AG04449 (cell line): ENCODE measurements at regions not wholly inside any gene's neighbourhood (a gene's known extent, or its start where the extent isn't known, plus 50 kb on each side); places are given as distances from the start of the nearest gene placed in this dataset.

ENCODE experiments used
- CTCF ChIA-PET: fragments of 350-600 bp; formaldehyde crosslinking; extraction: SDS; loops from one replicate; lab custom pipeline; 2021; ENCODE audit warnings: antibody characterized with exemption; lab: Yijun Ruan, JAX
- POLR2A ChIA-PET: fragments of 400-600, 350-600 bp; formaldehyde crosslinking; extraction: SDS; loops from one replicate; lab custom pipeline; 2020; ENCODE audit warnings: antibody characterized with exemption, inconsistent platforms; lab: Yijun Ruan, JAX
- DNase-seq: peaks from one replicate; pipeline ENCODE4 v3.0.0-alpha.2; 2010; ENCODE audit warnings: low read depth, low spot score
- H3K4me3 ChIP-seq: 2 replicates; pipeline ENCODE4 v1.5.1; 2011; ENCODE audit warnings: low read depth, mild to moderate bottlenecking, control low read depth, low read length
- TF ChIP-seq, protein P1 (sequence below): IDR thresholded peaks from one replicate; pipeline ENCODE4 v1.5.1; 2011; ENCODE audit warnings: mild to moderate bottlenecking, moderate library complexity, low read length, control low read depth, inconsistent platforms; ENCODE audit not compliant: insufficient read depth; ENCODE audit errors: missing control alignments

DNA sequence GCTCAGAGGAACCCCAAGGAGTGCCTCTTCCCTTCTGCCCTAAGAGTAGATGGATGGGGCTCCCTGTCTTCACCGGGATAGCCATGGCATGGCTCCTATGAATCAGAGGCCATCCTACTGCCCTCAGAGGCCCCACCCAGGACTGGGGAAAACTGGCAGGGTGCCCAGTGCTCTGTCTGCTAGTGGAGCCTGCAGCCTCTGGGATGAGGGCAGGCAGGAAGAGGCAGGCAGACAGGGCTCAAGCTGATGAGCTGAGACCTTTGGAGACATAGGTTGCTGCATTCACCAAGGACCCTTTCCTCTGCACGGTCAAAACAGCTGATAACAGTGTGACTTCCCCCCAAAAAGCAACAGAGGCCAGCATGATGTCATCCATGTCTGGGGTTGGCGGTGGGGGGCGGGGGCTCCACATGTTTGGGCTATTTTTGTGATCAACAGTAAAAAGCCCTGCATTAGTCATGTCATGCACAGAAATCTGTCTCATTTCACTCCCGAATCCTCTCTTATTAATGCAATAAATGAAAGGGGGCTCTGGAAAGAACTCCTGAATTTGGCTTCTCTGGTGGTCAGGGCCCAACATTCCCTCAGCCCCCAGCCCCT is 207.6 kb upstream of the MAMLD1 start:
- CTCF ChIA-PET = no interaction called here
- DNase-seq = no peak

DNA sequence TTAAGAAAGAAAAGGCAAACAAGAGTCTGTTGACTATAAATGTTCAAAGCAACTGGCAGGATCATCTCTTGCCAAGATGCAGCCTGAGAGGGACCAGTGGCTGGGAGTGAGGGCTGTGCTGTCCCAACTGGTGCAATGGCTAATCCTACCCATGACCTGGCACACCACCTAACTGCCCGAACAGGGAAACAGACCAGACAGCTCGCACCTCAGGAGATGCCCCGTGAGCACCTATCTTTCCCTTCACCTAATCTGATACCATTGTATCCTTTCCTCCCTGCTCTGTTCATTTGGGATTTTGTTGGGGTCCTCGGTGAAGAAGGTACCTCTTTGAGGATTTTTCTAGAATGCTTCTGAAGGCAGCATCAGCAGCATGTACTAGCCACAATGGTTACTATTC is 206.5 kb upstream of the MAMLD1 start:
- DNase-seq = no peak
- H3K4me3 ChIP-seq = no peak overlapping the region
- ChIA-PET CTCF (no interaction called here), POLR2A (no interaction called here)
- TF ChIP-seq, protein P1, sequence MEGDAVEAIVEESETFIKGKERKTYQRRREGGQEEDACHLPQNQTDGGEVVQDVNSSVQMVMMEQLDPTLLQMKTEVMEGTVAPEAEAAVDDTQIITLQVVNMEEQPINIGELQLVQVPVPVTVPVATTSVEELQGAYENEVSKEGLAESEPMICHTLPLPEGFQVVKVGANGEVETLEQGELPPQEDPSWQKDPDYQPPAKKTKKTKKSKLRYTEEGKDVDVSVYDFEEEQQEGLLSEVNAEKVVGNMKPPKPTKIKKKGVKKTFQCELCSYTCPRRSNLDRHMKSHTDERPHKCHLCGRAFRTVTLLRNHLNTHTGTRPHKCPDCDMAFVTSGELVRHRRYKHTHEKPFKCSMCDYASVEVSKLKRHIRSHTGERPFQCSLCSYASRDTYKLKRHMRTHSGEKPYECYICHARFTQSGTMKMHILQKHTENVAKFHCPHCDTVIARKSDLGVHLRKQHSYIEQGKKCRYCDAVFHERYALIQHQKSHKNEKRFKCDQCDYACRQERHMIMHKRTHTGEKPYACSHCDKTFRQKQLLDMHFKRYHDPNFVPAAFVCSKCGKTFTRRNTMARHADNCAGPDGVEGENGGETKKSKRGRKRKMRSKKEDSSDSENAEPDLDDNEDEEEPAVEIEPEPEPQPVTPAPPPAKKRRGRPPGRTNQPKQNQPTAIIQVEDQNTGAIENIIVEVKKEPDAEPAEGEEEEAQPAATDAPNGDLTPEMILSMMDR = no peak

More for the DNA sequence above, 207.6 kb upstream of the MAMLD1 start:
- TF ChIP-seq, protein P1 = no peak
- POLR2A ChIA-PET = no interaction called here
- no peak overlapping the region for H3K4me3 ChIP-seq

DNA sequence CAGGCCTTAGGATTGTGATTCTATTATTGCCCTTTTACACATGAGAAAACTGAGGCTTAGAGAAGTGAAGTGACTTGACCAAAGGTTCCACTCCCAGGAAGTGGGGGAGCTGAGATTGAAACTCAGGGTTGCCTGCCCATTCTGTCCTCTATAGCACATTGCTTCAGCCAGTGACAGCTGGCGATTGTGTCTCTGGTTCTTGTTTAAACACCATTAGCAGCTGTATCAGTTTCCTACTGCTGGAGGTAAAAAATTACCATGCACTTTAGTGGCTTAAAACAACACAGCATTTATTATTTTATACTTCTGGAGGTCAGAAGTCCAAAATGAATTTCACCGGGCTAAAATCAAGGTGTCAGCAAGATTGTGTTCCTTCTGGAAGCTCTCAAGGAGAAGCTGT is 205.8 kb upstream of the MAMLD1 start:
- ChIA-PET CTCF (no interaction called here), POLR2A (no interaction called here)
- no peak overlapping the region for H3K4me3 ChIP-seq
- no peak for DNase-seq
- TF ChIP-seq, protein P1 = no peak

DNA sequence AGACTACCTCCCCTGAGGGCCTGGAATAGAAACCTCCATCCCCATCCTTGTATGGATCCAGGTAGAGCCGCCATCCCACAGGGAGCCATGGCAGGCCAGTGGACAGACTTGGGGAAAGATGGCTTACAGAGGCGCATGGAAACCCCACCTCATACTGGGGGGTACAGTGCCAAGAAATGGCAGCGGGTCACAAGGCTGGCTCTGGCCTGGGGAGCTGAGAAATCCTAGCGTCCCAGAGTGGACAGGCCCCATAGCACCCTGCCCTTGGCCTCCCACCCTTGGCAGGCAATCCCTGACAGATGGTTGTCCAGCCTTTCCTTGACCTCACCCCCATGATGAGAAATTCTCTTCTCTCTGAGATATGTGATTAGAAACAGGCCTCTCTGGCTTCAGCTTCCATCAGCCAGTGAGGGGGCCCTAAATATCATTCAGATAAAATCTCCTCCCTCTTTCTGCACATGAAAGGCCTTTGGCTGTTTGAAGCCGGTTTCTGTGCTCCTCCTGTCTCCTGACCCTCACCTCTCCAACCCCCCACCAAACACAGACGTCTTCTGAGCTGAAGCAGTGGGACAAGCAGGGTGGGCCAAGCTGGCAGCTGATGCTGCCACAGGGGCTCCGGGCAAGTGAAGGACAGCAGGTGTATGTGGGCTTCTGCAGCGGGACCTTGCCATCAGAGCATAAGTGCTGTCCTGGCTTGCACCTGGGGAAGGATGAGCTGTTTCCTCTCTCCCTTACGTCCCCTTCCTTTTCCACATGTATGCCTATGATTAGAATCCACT is 204.4 kb upstream of the MAMLD1 start:
- no peak overlapping the region for H3K4me3 ChIP-seq
- TF ChIP-seq, protein P1 = no peak
- no peak for DNase-seq
- POLR2A ChIA-PET = no interaction called here
- CTCF ChIA-PET = no interaction called here

DNA sequence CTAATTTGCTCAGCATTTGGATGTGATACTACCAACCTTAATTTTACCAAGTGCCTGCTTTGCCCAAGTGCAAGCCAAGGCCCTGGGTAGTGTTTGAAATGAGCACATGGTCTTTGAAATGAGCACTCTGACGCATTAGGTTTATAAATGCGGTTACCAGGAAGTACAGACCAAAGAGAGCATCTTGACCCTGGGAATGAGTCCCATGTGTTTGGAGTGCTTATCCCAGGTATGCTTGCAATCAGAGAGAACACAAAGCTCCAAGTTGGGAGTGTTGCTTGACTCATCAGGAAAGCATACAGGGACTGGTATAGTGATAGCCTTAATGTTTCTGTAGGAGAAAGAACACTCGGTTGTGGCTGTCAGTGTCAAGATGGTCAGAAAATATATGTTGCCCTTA is 203.6 kb upstream of the MAMLD1 start:
- ChIA-PET CTCF (no interaction called here), POLR2A (no interaction called here)
- H3K4me3 ChIP-seq = no peak overlapping the region
- DNase-seq = no peak
- TF ChIP-seq, protein P1 = no peak

DNA sequence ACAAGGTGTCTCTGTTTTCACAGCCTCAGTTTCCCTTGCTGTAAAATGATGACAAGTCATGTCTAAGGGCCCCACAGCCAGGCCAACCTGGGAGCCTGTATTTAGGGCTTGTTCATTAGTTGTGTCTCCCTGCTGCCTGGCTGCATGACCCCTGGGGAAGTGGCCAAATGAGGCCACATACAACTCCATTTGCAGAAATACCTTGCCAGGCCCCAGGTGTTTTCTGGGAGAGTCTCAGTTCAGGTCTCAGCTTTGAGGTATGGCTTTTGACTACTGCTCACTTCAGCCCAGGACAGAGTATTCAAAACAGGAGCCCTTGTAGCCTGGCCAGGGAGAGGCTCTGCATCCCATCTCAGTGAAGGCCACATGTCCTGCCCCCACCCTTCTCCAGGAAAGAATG is 202.5 kb upstream of the MAMLD1 start:
- TF ChIP-seq, protein P1 = no peak
- ChIA-PET CTCF (no interaction called here), POLR2A (no interaction called here)
- H3K4me3 ChIP-seq = no peak overlapping the region
- DNase-seq = no peak
